Hepatocyte (in vitro differentiated cells): ENCODE measurements at regions not wholly inside any gene's neighbourhood (a gene's known extent, or its start where the extent isn't known, plus 50 kb on each side); places are given as distances from the start of the nearest gene placed in this dataset.

ENCODE experiments used
- DNase-seq: peaks from one replicate; pipeline ENCODE4 v3.0.0-alpha.2; 2016; ENCODE audit warnings: low spot score
- H2AFZ ChIP-seq: fragments of 200-600 bp; sonication (generic); 2 replicates; pipeline ENCODE4 v1.6.0; 2016; ENCODE audit warnings: antibody characterized with exemption, mild to moderate bottlenecking
- H3K27ac ChIP-seq: fragments of 200-600 bp; sonication (generic); 2 replicates; pipeline ENCODE4 v1.5.1; 2016; ENCODE audit warnings: mild to moderate bottlenecking
- H3K27me3 ChIP-seq: fragments of 200-600 bp; sonication (generic); 2 replicates; pipeline ENCODE4 v1.6.1; 2016
- H3K36me3 ChIP-seq: fragments of 200-600 bp; sonication (generic); replicated peaks from 2 replicates; pipeline ENCODE4 v1.5.1; 2016; ENCODE audit warnings: low read depth; ENCODE audit not compliant: insufficient read depth
- H3K4me1 ChIP-seq: fragments of 200-600 bp; sonication (generic); 2 replicates; pipeline ENCODE4 v1.5.1; 2016; ENCODE audit warnings: mild to moderate bottlenecking, moderate library complexity; ENCODE audit not compliant: insufficient read depth
- H3K4me2 ChIP-seq: fragments of 200-600 bp; sonication (generic); 2 replicates; pipeline ENCODE4 v1.6.0; 2016
- H3K4me3 ChIP-seq: fragments of 200-600 bp; sonication (generic); 2 replicates; pipeline ENCODE4 v1.5.1; 2016; ENCODE audit warnings: mild to moderate bottlenecking
- H3K79me2 ChIP-seq: fragments of 200-600 bp; sonication (generic); 2 replicates; pipeline ENCODE4 v1.6.0; 2017; ENCODE audit warnings: mild to moderate bottlenecking
- H3K9me2 ChIP-seq: fragments of 200-600 bp; sonication (generic); replicated peaks from 2 replicates; pipeline ENCODE4 v1.6.0; 2017; ENCODE audit warnings: mild to moderate bottlenecking; ENCODE audit not compliant: insufficient read depth
- H3K9me3 ChIP-seq: fragments of 200-600 bp; sonication (generic); 2 replicates; pipeline ENCODE4 v1.5.1; 2016; ENCODE audit warnings: low read depth, mild to moderate bottlenecking
- H4K20me1 ChIP-seq: fragments of 200-600 bp; sonication (generic); 2 replicates; pipeline ENCODE4 v1.6.0; 2016; ENCODE audit warnings: mild to moderate bottlenecking; ENCODE audit not compliant: insufficient read depth, poor library complexity, severe bottlenecking
- EZH2 ChIP-seq: fragments of 200-600 bp; sonication (generic); IDR thresholded peaks from 2 replicates; pipeline ENCODE4 v1.6.1; 2016; ENCODE audit warnings: antibody characterized with exemption, mild to moderate bottlenecking, borderline replicate concordance
- EZH2phosphoT487 ChIP-seq: fragments of 200-600 bp; sonication (generic); IDR thresholded peaks from one replicate; pipeline ENCODE4 v1.6.1; 2018; ENCODE audit warnings: antibody characterized with exemption, mild to moderate bottlenecking, low read depth, moderate library complexity; ENCODE audit not compliant: unreplicated experiment, severe bottlenecking
- WGBS: methylation state at CpG from one replicate; pipeline ENCODE4 v1.1.6; 2016; ENCODE audit warnings: low lambda C conversion rate; ENCODE audit errors: missing lambda C conversion rate; 5-methylcytosine and 5-hydroxymethylcytosine counted together
- TF ChIP-seq, protein P1 (sequence below): fragments of 200-600 bp; sonication (generic); IDR thresholded peaks from 2 replicates; pipeline ENCODE4 v1.5.1; 2016; ENCODE audit warnings: antibody characterized with exemption, mild to moderate bottlenecking; ENCODE audit not compliant: poor library complexity

DNA sequence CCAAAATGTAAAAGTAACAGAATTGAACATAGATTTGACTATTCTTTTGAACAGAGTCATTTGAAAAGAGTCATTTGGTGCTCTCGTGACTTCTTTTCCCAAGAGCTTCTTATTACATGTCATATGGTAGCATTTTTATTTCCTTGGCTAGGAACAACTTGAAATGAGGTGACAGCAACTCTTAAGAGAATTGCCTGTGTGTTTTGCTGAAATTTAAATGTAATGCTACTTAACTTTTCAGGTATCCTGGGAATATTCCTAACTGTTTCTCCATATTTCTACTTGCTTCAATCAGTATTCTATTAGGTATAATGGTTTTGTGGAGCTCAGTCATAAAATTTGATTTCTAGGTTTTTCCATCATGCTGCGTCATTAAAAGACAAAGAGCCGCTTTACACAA is 700.7 kb downstream of the LUZP2 start:
- Histone ChIP-seq H3K4me2 (no peak overlapping the region), H3K9me2 (no peaks in the 10 kb centered on the region), H3K9me3 (no peaks in the 10 kb centered on the region), H4K20me1 (no peaks in the 10 kb centered on the region), H3K79me2 (no peaks in the 10 kb centered on the region), H3K27me3 (no peaks in the 10 kb centered on the region), H3K36me3 (no peaks in the 10 kb centered on the region), H2AFZ (no peak overlapping the region), H3K27ac (no peak overlapping the region), H3K4me3 (no peak overlapping the region), H3K4me1 (no peaks in the 10 kb centered on the region)
- WGBS: 89% methylated on average over 3 of the region's 3 CpGs
- no peak for DNase-seq
- TF ChIP-seq EZH2: no peak
- no peak for TF ChIP-seq EZH2phosphoT487
- TF ChIP-seq, protein P1, sequence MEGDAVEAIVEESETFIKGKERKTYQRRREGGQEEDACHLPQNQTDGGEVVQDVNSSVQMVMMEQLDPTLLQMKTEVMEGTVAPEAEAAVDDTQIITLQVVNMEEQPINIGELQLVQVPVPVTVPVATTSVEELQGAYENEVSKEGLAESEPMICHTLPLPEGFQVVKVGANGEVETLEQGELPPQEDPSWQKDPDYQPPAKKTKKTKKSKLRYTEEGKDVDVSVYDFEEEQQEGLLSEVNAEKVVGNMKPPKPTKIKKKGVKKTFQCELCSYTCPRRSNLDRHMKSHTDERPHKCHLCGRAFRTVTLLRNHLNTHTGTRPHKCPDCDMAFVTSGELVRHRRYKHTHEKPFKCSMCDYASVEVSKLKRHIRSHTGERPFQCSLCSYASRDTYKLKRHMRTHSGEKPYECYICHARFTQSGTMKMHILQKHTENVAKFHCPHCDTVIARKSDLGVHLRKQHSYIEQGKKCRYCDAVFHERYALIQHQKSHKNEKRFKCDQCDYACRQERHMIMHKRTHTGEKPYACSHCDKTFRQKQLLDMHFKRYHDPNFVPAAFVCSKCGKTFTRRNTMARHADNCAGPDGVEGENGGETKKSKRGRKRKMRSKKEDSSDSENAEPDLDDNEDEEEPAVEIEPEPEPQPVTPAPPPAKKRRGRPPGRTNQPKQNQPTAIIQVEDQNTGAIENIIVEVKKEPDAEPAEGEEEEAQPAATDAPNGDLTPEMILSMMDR: no peak

DNA sequence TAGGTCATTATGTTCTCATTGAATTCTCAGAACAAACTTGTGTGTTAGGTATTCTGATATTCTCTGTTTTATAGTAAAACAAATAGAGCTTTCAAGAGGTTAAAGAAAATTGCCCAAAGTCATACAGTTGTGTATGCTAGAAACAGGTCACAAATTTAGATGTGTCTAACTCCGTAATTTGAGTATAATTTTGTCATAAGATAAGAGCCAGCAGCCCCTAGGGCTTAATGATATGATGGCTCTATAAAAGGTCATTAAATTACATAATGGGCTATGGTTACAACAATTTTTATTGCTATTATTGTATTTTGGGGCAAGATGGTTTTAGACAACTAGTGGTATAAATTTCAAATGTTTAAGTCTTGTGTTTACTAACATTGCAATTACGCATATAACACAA is 701.9 kb downstream of the LUZP2 start:
- no peak for DNase-seq
- Histone ChIP-seq H2AFZ (no peak overlapping the region), H3K27me3 (no peaks in the 10 kb centered on the region), H3K4me2 (no peak overlapping the region), H3K36me3 (no peaks in the 10 kb centered on the region), H3K4me1 (no peaks in the 10 kb centered on the region), H3K9me2 (no peaks in the 10 kb centered on the region), H3K9me3 (no peaks in the 10 kb centered on the region), H3K4me3 (no peak overlapping the region), H3K27ac (no peak overlapping the region), H4K20me1 (no peaks in the 10 kb centered on the region), H3K79me2 (no peaks in the 10 kb centered on the region)
- WGBS: 63% methylated on average over 2 of the region's 2 CpGs
- TF ChIP-seq, protein P1: no peak
- no peak for TF ChIP-seq EZH2phosphoT487
- TF ChIP-seq EZH2: no peak

DNA sequence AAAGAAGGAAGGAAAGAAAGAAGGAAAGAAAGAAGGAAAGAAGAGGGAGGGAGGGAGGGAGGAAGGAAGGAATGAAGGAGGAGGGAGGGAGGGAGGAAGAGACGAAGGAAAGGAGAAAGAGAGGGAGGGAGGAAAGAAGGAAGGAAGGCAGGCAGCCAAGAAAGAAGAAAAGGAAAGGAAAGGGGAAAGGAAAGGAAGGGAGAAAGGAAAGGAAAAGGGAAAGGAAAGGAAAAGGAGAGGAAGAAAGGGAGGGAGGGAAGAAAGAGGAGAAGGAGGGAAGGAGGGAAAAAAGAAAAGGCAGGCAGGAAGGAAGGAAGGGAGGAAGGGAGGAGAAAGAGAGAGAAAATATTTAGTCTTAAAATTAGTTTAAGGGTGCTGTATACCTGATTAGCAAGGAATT is 704.1 kb downstream of the LUZP2 start:
- Histone ChIP-seq H3K9me3 (no peaks in the 10 kb centered on the region), H3K4me3 (no peak overlapping the region), H3K36me3 (no peaks in the 10 kb centered on the region), H3K27me3 (no peaks in the 10 kb centered on the region), H3K9me2 (no peaks in the 10 kb centered on the region), H3K4me1 (no peaks in the 10 kb centered on the region), H3K4me2 (no peak overlapping the region), H3K79me2 (no peaks in the 10 kb centered on the region), H4K20me1 (no peaks in the 10 kb centered on the region), H2AFZ (no peak overlapping the region), H3K27ac (no peak overlapping the region)
- 44% methylated on average over 1 of the region's 1 CpG for WGBS
- TF ChIP-seq EZH2phosphoT487: no peak
- TF ChIP-seq EZH2: no peak
- TF ChIP-seq, protein P1: no peak
- DNase-seq: no peak

DNA sequence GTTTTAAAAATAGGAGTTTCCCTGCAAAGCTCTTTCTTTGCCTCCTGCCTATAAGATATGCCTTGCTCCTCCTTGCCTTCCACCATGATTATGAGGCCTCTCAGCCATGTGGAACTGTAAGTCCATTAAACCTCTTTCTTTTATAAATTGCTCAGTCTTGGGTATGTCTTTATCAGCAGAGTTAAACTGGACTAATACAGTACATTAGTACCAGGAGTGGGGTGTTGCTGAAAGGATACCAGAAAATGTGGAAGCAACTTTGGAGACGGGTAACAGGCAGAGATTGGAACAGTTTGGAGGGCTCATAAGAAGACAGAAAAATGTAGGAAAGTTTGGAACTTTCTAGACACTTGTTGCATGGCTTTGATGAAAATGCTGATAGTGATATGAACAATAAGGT is 709.9 kb downstream of the LUZP2 start:
- TF ChIP-seq EZH2 (no peak), EZH2phosphoT487 (no peak)
- TF ChIP-seq, protein P1: no peak
- Histone ChIP-seq H3K79me2 (no peaks in the 10 kb centered on the region), H3K4me3 (no peak overlapping the region), H3K27me3 (no peaks in the 10 kb centered on the region), H3K4me1 (no peaks in the 10 kb centered on the region), H3K9me2 (no peaks in the 10 kb centered on the region), H4K20me1 (no peaks in the 10 kb centered on the region), H3K36me3 (no peaks in the 10 kb centered on the region), H3K9me3 (no peaks in the 10 kb centered on the region), H2AFZ (no peak overlapping the region), H3K27ac (no peak overlapping the region), H3K4me2 (no peak overlapping the region)
- WGBS: 74% methylated on average over 1 of the region's 1 CpG
- DNase-seq: no peak
